HG03520 (cell line): ENCODE measurements at regions not wholly inside any gene's neighbourhood (a gene's known extent, or its start where the extent isn't known, plus 50 kb on each side); places are given as distances from the start of the nearest gene placed in this dataset.

Experiments
- ATAC-seq: cut with Tn5 transposase; IDR thresholded peaks from one replicate; pipeline ENCODE4 v1.9.1; 2021; ENCODE audit warnings: mild to moderate bottlenecking, moderate library complexity; ENCODE audit not compliant: unreplicated experiment

- ATAC-seq: no peak
Observed at GRCh38 chr5:109944461-109944860, 254.7 kb downstream of the MAN2A1 start.

- peak; percentile 57 for ATAC-seq
Observed at GRCh38 chr5:109945097-109945678, 255.5 kb downstream of the MAN2A1 start.

GRCh38 chr5:109945723-109946480 is 256.2 kb downstream of the MAN2A1 start:
- no peak for ATAC-seq

- ATAC-seq: no peak
Observed at GRCh38 chr5:109946610-109947009, 256.9 kb downstream of the MAN2A1 start.

GRCh38 chr5:109947667-109948066 is 257.9 kb downstream of the MAN2A1 start:
- no peak for ATAC-seq

- no peak for ATAC-seq
Observed at GRCh38 chr5:109950634-109951033, 260.9 kb downstream of the MAN2A1 start.

GRCh38 chr5:109951348-109951747 is 261.6 kb downstream of the MAN2A1 start:
- no peak for ATAC-seq

GRCh38 chr5:109951758-109952157 is 262.0 kb downstream of the MAN2A1 start:
- ATAC-seq: no peak

- ATAC-seq: no peak
Observed at GRCh38 chr5:109953761-109954160, 264.0 kb downstream of the MAN2A1 start.

- ATAC-seq: no peak
Observed at GRCh38 chr5:109956884-109957283, 267.2 kb downstream of the MAN2A1 start.

- ATAC-seq: no peak
Observed at GRCh38 chr5:109958082-109958481, 268.4 kb downstream of the MAN2A1 start.

GRCh38 chr5:109959652-109960051 is 269.9 kb downstream of the MAN2A1 start:
- no peak for ATAC-seq

- no peak for ATAC-seq
Observed at GRCh38 chr5:109961751-109962150, 272.0 kb downstream of the MAN2A1 start.

- ATAC-seq: no peak
Observed at GRCh38 chr5:109962882-109963603, 273.3 kb downstream of the MAN2A1 start.

- ATAC-seq: no peak
Observed at GRCh38 chr5:109964136-109964535, 274.4 kb downstream of the MAN2A1 start.

- ATAC-seq: no peak
Observed at GRCh38 chr5:109965634-109966033, 275.9 kb downstream of the MAN2A1 start.

- no peak for ATAC-seq
Observed at GRCh38 chr5:109971968-109972367, 282.2 kb downstream of the MAN2A1 start.

- no peak for ATAC-seq
Observed at GRCh38 chr5:109981979-109982378, 292.3 kb downstream of the MAN2A1 start.

GRCh38 chr5:109982966-109983534 is 293.3 kb downstream of the MAN2A1 start:
- ATAC-seq: no peak

GRCh38 chr5:109986726-109987125 is 297.0 kb downstream of the MAN2A1 start:
- no peak for ATAC-seq

- no peak for ATAC-seq
Observed at GRCh38 chr5:109987355-109987754, 297.6 kb downstream of the MAN2A1 start.

- no peak for ATAC-seq
Observed at GRCh38 chr5:109987970-109988369, 298.2 kb downstream of the MAN2A1 start.
